WI38 (cell line): ENCODE measurements at regions not wholly inside any gene's neighbourhood (a gene's known extent, or its start where the extent isn't known, plus 50 kb on each side); places are given as distances from the start of the nearest gene placed in this dataset.

Experiments used
- H3K4me3 ChIP-seq: 2 replicates; pipeline ENCODE4 v1.5.1; 2011; ENCODE audit warnings: low read depth, mild to moderate bottlenecking, control low read depth, low read length
- CTCF ChIP-seq: IDR thresholded peaks from 2 replicates; pipeline ENCODE4 v1.5.1; 2012; ENCODE audit warnings: low read depth, mild to moderate bottlenecking, control low read depth, low read length

- no peak for TF ChIP-seq CTCF
- no peak overlapping the region for H3K4me3 ChIP-seq
Measured at GRCh38 chr15:81947548-81947947, 98.3 kb downstream of the MEX3B start.

- TF ChIP-seq CTCF: no peak
Measured at GRCh38 chr15:81945014-81945615, 100.7 kb downstream of the MEX3B start.

GRCh38 chr15:81942655-81943195 lies 103.1 kb downstream of the MEX3B start:
- H3K4me3 ChIP-seq: no peak overlapping the region
- TF ChIP-seq CTCF: no peak

More at GRCh38 chr15:81945014-81945615, 100.7 kb downstream of the MEX3B start:
- H3K4me3 ChIP-seq: no peak overlapping the region

- TF ChIP-seq CTCF: no peak
- H3K4me3 ChIP-seq: no peak overlapping the region
Measured at GRCh38 chr15:81942157-81942556, 103.7 kb downstream of the MEX3B start.

GRCh38 chr15:81941479-81941878 lies 104.3 kb downstream of the MEX3B start:
- H3K4me3 ChIP-seq: no peak overlapping the region
- no peak for TF ChIP-seq CTCF

- H3K4me3 ChIP-seq: no peak overlapping the region
- no peak for TF ChIP-seq CTCF
Measured at GRCh38 chr15:81940467-81941451, 105.1 kb downstream of the MEX3B start.
